Heart left ventricle (tissue), 13 donors: ENCODE measurements at regions not wholly inside any gene's neighbourhood (a gene's known extent, or its start where the extent isn't known, plus 50 kb on each side); places are given as distances from the start of the nearest gene placed in this dataset.

Experiments used
- CTCF ChIP-seq, 12 donors: fragments of 200-600 bp; sonication (generic) in 4 of 12; IDR thresholded peaks; one replicate each; pipeline versions ENCODE4 v1.5.0 to v1.8.0; 2018 to 2022; ENCODE audit warnings: antibody characterized with exemption in 12 of 12, mild to moderate bottlenecking in 5 of 12
- POLR2A ChIP-seq, 2 donors: fragments of 450-650 bp; IDR thresholded peaks; one replicate each; pipeline ENCODE4 v1.6.1; 2017; ENCODE audit warnings: antibody characterized with exemption in 2 of 2, mild to moderate bottlenecking in 2 of 2, moderate library complexity in 2 of 2
- donor health status: ischemic (EF 13 %, LVEDD 7.1; RV severe dilation, severe dysfunction).
- donor health status: DM: no; HTN: yes; CAD: no.
- donor health status: DM: no; HTN: no; CAD: no.
- donor health status: ischemic (EF 25% LVEDD 6.9; RV normal size, moderate dysfunction).
- donor health status: ischemic (EF 25% LVEDD 5.7; RV mildly dilated, moderate dysfunction).
- donor health status: ischemic (EF 35%, LVEDD 5.7; RV mildly dilated, moderate dysfunction).
- donor health status: nonischemic (EF 11% LVEDD 7.7; RV severe dilation, severe dysfunction).
- donor health status: DM: yes; HTN: yes; CAD: no.
- donor health status: PGD.
- donor health status: ischemic (EF 29% LVEDD 5.4; RV normal size, mild dysfunction).
- donor health status: nonischemic (EF 23%, LVEDD 6.1; RV moderate dilation, normal function).

- no peak for TF ChIP-seq CTCF (IDR thresholded peaks at IDR 0.05)
- no peak for TF ChIP-seq POLR2A (IDR thresholded peaks at IDR 0.05)
These were observed 77.6 kb upstream of the SASH1 start for GRCh38 chr6:148265054-148265453.
